ENCODE measurements at regions not wholly inside any gene's neighbourhood (a gene's known extent, or its start where the extent isn't known, plus 50 kb on each side); places are given as distances from the start of the nearest gene placed in this dataset.
"Not testable (repeated sequence)": the region's sequence is repeated elsewhere in the genome, so short reads cannot be mapped to it uniquely, and the experiment has no call there.

DNA sequence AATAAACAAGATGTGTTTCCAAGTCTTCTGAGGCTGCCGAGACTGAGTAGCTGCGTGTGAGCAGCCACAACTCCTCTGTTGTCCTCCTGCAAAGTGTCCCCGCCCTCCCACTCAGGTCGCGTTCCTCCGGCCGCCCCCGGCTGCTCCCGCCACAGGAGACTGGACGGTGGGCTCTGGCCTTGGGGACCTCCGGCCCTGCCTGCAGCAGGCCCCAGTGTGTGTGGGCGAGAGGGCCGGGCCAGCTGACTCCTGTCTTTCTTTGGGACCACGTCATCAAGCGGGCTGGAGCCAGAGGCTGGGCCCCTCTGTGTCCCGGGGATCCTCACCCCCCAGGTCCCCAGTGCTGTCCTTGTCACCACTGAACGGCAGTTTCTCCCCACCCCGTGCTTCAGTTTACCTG, 175.3 kb downstream of the NPIPB11 start:
- DNase-seq: no peak

DNA sequence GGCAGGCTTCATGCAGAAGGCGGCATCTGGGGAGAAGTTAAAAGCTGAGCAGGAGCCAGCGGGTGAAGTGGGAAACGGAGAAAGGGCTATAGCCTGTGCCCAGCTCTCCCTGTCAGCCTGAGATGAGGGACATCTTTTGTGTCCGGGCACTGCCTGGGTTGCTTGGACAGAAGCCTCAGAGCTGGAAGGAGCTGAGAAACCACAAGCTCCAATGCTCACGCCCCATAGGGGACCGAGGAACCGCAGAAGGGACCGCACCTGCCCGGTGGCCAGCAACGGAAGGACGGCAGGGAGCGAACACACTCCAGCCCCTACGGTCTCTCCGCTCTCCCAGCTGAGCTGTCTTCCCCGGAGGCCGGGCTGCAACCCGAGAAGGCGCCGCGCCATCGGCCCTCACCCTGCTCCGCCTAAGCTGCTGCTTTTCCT, 175.8 kb downstream of the NPIPB11 start:
- DNase-seq: no peak

GRCh38 chr16:29230006-29230668, 176.4 kb downstream of the NPIPB11 start:
- not testable (repeated sequence) for DNase-seq

GRCh38 chr16:29229616-29230005, 176.9 kb downstream of the NPIPB11 start:
- not testable (repeated sequence) for DNase-seq

DNA sequence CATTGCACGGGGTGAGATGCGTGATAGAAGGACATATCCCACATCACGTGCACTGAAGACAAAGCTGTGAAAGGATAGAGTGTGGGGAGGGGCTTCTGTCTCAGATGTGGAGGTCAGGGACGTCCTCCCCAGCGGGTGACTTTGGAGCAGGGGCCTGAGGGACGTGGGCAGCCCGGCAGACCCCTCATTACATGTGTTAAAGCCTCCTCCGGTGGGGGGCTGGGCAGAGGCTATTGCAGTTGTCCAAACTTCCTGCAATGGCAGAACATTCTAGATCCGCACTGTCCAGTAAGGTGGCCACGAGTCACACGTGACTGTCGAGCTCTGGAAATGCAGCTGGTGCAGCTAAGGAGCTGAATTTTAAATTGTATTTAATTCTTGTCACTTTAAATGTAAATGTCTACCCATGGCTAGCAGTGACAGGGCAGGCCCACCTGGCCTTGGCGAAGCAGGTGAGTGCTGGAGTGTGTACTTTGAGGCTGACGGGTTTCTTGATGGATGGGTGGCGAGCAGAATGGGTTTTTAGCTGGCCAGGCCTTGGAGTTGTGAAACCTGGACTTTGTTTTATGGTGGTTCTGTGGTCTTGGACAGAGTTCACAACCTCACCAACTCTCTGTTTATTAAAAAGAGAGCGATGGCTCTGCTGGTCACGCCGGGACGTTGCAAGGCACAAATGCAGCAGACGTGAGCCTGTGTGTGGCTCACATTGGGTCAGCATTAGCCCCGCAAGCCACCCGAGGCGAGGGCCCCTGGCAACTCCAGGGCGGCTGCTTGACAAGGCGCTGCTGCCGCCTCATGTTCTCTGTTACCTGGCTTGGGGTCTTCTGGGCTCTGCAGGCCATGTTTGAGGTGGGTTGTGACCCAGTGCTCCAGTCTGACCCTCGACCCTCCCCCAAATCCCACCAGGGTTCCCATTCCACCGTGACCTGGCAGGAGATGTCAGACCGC, 177.6 kb downstream of the NPIPB11 start:
- not testable (repeated sequence) for DNase-seq

DNA sequence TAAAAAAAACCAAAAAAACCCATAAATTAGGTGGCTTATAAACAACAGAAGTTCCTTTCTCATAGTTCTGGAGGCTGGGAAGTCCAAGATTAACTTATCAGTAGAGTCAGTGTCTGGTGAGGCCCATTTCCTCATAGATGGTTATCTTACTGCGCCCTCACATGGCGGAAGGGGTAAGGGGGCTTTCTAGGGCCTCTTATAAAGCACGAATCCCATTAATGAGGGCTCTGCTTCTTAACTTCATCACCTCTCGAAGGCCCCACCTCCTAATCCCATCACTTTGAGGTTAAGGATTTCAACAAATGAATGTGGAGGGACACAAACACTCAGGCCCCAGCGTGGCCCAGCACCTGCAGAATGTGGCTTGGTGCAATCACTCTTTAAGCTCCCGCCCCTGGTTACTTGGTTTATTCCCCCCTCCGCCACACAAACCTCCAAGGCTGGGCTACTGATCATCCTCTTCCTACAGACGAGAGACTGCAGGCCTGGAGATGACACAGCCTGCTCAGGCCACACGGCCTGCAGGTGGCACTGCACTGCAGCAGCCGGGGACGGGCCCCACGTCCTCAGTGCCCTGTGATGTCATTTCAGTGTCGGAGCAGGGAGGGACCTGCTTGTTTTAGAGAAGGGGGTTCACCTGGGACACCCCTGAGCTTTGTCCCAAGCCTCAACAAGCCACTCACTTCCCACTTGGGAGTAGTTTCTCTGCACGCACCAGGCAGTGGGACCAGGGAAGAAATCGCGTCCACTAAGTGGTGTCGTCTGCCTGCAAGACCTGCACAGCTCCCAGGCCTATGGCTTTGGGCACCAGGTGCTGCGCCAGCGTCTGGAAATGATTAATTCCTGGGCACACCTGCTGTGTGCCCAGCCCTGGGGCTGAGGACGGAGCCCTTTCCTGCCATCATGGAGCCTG, 178.5 kb downstream of the NPIPB11 start:
- DNase-seq: peak; percentile 32

- DNase-seq: no peak
Observed at GRCh38 chr16:29226782-29227181, 179.7 kb downstream of the NPIPB11 start.

GRCh38 chr16:29224675-29225074, 181.8 kb downstream of the NPIPB11 start:
- not testable (repeated sequence) for DNase-seq

DNA sequence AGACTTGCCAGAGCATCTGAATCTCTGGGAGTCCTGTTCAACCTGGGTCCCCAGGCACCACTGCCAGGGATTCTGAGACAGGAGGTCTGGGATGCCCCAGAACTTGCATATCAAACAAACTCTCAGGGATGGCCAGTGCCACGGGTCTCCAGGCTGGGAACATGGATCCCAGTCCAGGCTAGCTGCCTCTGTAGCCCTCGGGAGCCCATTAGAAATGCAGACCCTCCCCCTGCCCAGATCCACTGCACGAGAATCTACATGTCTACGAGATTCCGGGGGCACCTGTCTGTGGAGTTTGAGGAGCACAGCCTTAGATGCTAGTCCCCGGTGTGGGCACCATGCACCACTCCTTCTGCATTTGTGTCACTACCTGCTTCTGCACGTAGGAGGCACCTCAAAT, 183.9 kb downstream of the NPIPB11 start:
- DNase-seq: not testable (repeated sequence)

- DNase-seq: not testable (repeated sequence)
Observed at GRCh38 chr16:29222008-29222407, 184.5 kb downstream of the NPIPB11 start.

GRCh38 chr16:29221281-29221955, 185.1 kb downstream of the NPIPB11 start:
- DNase-seq: peak; percentile 90

GRCh38 chr16:29220647-29221191, 185.8 kb downstream of the NPIPB11 start:
- peak; percentile 97 for DNase-seq

DNA sequence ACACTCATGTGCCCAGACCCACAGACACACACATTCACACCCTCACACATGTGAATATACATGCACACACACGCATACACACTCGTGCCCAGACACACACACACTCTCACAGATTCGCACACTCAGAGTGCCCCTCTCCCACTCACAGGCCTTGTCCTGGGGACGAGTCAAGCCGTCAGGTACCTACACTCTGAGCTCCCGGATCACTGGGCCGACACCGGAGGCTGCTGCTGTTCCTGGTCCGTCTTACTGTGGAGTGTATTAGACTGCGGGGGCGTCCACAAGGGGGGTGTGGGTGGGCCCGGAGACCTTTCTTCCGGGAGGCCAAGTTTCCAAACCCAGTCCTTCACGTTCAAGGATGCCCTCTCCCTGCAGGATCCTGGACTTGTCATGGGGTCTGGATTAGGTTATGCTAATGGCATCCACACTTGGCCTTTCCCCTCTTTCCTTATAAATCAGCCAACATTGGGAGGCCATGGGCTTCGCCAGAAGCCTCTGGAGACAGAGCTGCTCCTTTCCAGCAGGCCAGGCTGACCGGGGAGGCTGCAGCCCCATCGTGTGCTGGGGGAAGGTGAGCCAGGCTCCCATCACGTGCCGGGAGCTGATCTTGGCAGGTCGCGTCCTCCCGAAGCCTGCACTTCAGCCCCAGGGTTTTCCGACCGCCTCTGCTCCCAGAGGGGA, 186.4 kb downstream of the NPIPB11 start:
- DNase-seq: peak; percentile 44

DNA sequence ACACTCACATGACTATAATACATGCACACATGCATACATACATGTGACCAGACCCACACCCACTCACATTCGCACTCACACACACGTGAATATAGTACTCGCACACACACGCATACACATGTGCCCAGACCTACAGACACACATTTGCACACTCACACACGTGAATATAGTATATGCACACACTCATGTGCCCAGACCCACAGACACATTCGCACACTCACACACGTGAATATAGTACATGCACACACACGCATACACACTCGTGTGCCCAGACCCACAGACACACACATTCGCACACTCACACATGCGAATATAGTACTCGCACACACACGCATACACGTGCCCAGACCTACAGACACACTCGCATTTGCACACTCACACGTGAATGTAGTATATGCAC, 186.9 kb downstream of the NPIPB11 start:
- not testable (repeated sequence) for DNase-seq

DNA sequence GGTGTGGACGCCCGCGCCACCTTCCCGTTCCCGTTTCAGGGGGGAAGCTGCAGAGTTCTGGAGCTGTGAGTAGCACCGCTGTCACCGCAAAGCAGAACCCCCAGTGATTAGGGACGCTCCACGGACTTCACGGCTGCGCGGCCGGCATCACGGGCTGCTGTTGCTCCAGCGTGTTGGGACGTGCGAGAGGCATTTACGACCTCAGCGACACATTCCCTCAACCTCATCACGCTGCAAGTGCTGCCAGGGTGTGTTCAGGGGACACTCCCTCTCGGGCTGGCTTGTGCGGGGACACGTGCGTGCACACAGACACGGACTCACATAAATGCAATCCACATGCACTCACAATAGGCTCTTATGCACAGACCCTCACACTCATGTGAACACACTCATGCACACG, 187.9 kb downstream of the NPIPB11 start:
- not testable (repeated sequence) for DNase-seq

DNA sequence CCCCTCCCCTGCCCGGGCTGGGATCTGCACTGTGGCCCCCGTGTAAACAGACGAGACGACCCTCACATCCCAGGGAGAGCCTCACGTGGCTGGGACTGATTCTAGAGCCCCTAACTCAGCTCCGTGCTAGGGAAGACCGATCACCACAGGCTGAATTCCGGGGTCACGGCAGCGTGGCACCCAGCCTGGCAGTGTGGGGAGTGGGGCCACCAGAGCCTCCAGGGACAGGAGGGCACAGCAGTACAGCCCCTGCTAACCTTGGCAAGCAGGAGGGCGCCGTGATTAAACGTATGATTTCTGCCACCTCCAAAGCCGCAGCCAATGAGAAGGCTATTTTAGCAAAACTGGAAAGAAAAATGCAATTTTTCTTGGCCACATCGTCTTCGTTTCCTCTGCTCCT, 188.3 kb downstream of the NPIPB11 start:
- DNase-seq: not testable (repeated sequence)

DNA sequence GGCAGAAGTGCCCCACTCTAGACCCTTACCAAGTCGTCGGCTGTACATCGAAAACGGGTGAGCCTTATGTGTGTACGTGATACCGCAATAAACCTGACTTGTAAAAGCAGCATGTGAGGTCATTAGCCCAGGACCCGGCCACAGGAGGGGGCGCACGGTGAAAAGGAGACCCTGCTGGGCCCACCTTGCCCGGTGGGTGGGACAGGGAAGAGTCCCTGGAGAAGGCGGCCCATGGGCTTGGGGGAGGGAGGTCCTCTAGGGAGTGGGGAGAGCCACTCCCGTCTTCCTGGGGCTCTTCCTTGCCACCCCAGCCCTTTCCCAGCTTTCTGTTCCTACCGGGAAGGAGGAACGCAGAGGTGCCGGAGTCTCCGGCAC, 188.8 kb downstream of the NPIPB11 start:
- not testable (repeated sequence) for DNase-seq

- DNase-seq: not testable (repeated sequence)
Observed at GRCh38 chr16:29217104-29217751, 189.3 kb downstream of the NPIPB11 start.

DNA sequence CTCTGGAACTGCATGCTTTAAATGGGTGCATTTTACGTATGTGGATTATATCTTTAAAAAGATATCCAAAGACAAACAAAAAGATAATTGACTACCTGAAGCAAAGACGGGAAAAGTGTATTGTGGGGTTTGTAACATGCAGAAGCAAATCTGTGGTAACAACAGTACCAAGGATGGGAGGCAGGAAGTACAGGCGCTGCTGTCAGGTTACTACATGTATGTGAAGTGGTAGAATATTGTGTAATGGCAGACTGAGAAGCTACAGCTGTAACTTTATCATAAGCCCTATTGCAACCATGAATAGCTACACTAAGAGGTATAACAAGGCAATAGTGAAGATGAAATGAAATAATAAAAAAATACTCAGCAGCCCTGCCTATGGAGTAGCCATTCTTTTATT, 192.7 kb downstream of the NPIPB11 start:
- DNase-seq: not testable (repeated sequence)

DNA sequence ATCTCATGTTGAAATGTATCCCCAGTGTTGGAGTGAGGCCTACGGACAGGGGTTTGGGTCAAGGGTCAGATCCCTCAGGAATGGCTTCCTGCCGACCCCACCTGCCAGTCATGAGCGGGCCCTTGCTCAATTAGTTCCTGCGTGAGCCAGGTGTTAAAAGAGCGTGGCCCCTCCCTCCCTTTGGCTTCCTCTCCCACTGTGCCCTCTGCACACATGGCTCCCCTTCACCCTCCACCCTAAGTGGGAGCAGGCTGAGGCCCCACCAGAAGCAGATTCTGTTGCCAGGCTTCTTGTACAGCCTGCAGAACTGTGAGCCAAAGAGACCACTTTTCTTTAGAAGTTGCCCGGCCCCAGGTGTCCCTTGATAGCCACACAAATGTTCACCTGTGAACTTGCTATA, 193.3 kb downstream of the NPIPB11 start:
- DNase-seq: not testable (repeated sequence)
